H9 (cell line): ENCODE measurements at regions not wholly inside any gene's neighbourhood (a gene's known extent, or its start where the extent isn't known, plus 50 kb on each side); places are given as distances from the start of the nearest gene placed in this dataset.

Experiments
- DNase-seq: peaks from one replicate; pipeline ENCODE4 v3.0.0-alpha.2; 2017
- H2AFZ ChIP-seq: one replicate; pipeline ENCODE4 v1.6.1; 2013; ENCODE audit warnings: mild to moderate bottlenecking, low read length, control low read depth, moderate library complexity
- H2AK5ac ChIP-seq: 2 replicates; pipeline ENCODE4 v1.6.1; 2013; ENCODE audit warnings: low read length, control low read depth, mixed read lengths; ENCODE audit not compliant: insufficient read length
- H2BK120ac ChIP-seq: one replicate; pipeline ENCODE4 v1.6.1; 2013; ENCODE audit warnings: low read depth, mild to moderate bottlenecking, low read length, control low read depth, inconsistent platforms; ENCODE audit not compliant: poor library complexity, severe bottlenecking
- H2BK12ac ChIP-seq: 2 replicates; pipeline ENCODE4 v1.6.1; 2013; ENCODE audit warnings: low read length, control low read depth, mixed read lengths, low read depth; ENCODE audit not compliant: insufficient read length
- H2BK15ac ChIP-seq: 2 replicates; pipeline ENCODE4 v1.6.1; 2013; ENCODE audit warnings: low read depth, low read length, control low read depth
- H2BK20ac ChIP-seq: one replicate; pipeline ENCODE4 v1.6.1; 2013; ENCODE audit warnings: low read depth, mild to moderate bottlenecking, low read length, control low read depth, inconsistent platforms; ENCODE audit not compliant: poor library complexity, severe bottlenecking
- H2BK5ac ChIP-seq: 2 replicates; pipeline ENCODE4 v1.6.1; 2013; ENCODE audit warnings: low read length, control low read depth, mixed read lengths; ENCODE audit not compliant: insufficient read length
- H3K14ac ChIP-seq: 2 replicates; pipeline ENCODE4 v1.6.1; 2013; ENCODE audit warnings: low read length, control low read depth; ENCODE audit not compliant: insufficient read depth
- H3K18ac ChIP-seq: 2 replicates; pipeline ENCODE4 v1.6.1; 2013; ENCODE audit warnings: low read depth, mild to moderate bottlenecking, mixed read lengths, low read length, control low read depth; ENCODE audit not compliant: insufficient read length
- H3K23ac ChIP-seq: 2 replicates; pipeline ENCODE4 v1.6.1; 2013; ENCODE audit warnings: low read length, control low read depth, mixed read lengths, low read depth; ENCODE audit not compliant: insufficient read length
- H3K23me2 ChIP-seq: 2 replicates; pipeline ENCODE4 v1.6.1; 2013; ENCODE audit warnings: low read depth, mild to moderate bottlenecking, mixed read lengths, low read length, control low read depth; ENCODE audit not compliant: insufficient read length, poor library complexity, severe bottlenecking
- H3K27ac ChIP-seq: 2 replicates; pipeline ENCODE4 v1.5.1; 2013; ENCODE audit warnings: low read length, control low read depth, mixed read lengths, low read depth; ENCODE audit not compliant: insufficient read length
- H3K27me3 ChIP-seq: 2 replicates; pipeline ENCODE4 v1.6.1; 2013; ENCODE audit warnings: low read length, control low read depth, inconsistent platforms; ENCODE audit not compliant: insufficient read depth
- H3K4ac ChIP-seq: 2 replicates; pipeline ENCODE4 v1.6.1; 2013; ENCODE audit warnings: low read depth, mild to moderate bottlenecking, control low read depth, inconsistent platforms, low read length, moderate library complexity
- H3K4me1 ChIP-seq: 2 replicates; pipeline ENCODE4 v1.6.1; 2013; ENCODE audit warnings: low read length, control low read depth, inconsistent platforms; ENCODE audit not compliant: insufficient read depth
- H3K4me2 ChIP-seq: 2 replicates; pipeline ENCODE4 v1.6.1; 2013; ENCODE audit warnings: low read length, control low read depth, mixed read lengths; ENCODE audit not compliant: insufficient read length, insufficient read depth
- H3K56ac ChIP-seq: 2 replicates; pipeline ENCODE4 v1.6.1; 2013; ENCODE audit warnings: low read depth, mild to moderate bottlenecking, mixed read lengths, low read length, control low read depth; ENCODE audit not compliant: insufficient read length
- H3K79me1 ChIP-seq: 2 replicates; pipeline ENCODE4 v1.6.1; 2013; ENCODE audit warnings: low read depth, mild to moderate bottlenecking, moderate library complexity, low read length, control low read depth, inconsistent platforms; ENCODE audit not compliant: insufficient read depth, poor library complexity, severe bottlenecking
- H3K79me2 ChIP-seq: 2 replicates; pipeline ENCODE4 v1.6.1; 2013; ENCODE audit warnings: low read length, control low read depth, inconsistent platforms; ENCODE audit not compliant: insufficient read depth
- H3K9ac ChIP-seq: 2 replicates; pipeline ENCODE4 v1.6.1; 2013; ENCODE audit warnings: low read length, control low read depth, mixed read lengths; ENCODE audit not compliant: insufficient read length; ENCODE audit errors: extremely low read depth
- H3K9me3 ChIP-seq: one replicate; pipeline ENCODE4 v1.6.1; 2013; ENCODE audit warnings: low read depth, low read length, inconsistent platforms; ENCODE audit not compliant: control insufficient read depth
- H3T11ph ChIP-seq: one replicate; pipeline ENCODE4 v1.6.1; 2013; ENCODE audit warnings: mild to moderate bottlenecking, low read length, control low read depth, inconsistent platforms
- H4K20me1 ChIP-seq: one replicate; pipeline ENCODE4 v1.6.1; 2013; ENCODE audit not compliant: control insufficient read depth, insufficient read length, insufficient read depth
- H4K5ac ChIP-seq: 2 replicates; pipeline ENCODE4 v1.6.1; 2013; ENCODE audit warnings: low read depth, mild to moderate bottlenecking, mixed read lengths, low read length, control low read depth; ENCODE audit not compliant: insufficient read length
- H4K8ac ChIP-seq: replicated peaks from 2 replicates; pipeline ENCODE4 v1.6.1; 2013; ENCODE audit warnings: low read length, control low read depth, mixed read lengths, low read depth; ENCODE audit not compliant: insufficient read length
- H4K91ac ChIP-seq: 2 replicates; pipeline ENCODE4 v1.6.1; 2013; ENCODE audit warnings: low read depth, mild to moderate bottlenecking, moderate library complexity, mixed read lengths, low read length, control low read depth; ENCODE audit not compliant: insufficient read length
- H3K27ac Mint-ChIP-seq, 3 experiments: 2 replicates in 2 of 3; 3 replicates in 1 of 3; pipeline ENCODE4 v1.8.0; 2020 to 2021; ENCODE audit warnings: mixed read lengths in 3 of 3, mild to moderate bottlenecking in 1 of 3, moderate library complexity in 1 of 3
- H3K27me3 Mint-ChIP-seq: 2 replicates; pipeline ENCODE4 v1.8.0; 2021; ENCODE audit warnings: low read depth, mild to moderate bottlenecking, moderate library complexity, mixed read lengths
- H3K36me3 Mint-ChIP-seq, 3 experiments: 2 replicates in 2 of 3; 3 replicates in 1 of 3; pipeline ENCODE4 v1.8.0; 2020 to 2021; ENCODE audit warnings: low read depth in 3 of 3, mixed read lengths in 3 of 3; ENCODE audit not compliant: insufficient read depth in 1 of 3
- H3K4me1 Mint-ChIP-seq, 2 experiments: 2 replicates each; pipeline ENCODE4 v1.8.0; 2020; ENCODE audit warnings: mixed read lengths in 2 of 2
- H3K4me3 Mint-ChIP-seq, 2 experiments: 2 replicates in 1 of 2; 3 replicates in 1 of 2; pipeline ENCODE4 v1.8.0; 2020 to 2021; ENCODE audit warnings: mild to moderate bottlenecking in 2 of 2, mixed read lengths in 2 of 2, moderate library complexity in 1 of 2
- H3K9me3 Mint-ChIP-seq, 2 experiments: 2 replicates in 1 of 2; 3 replicates in 1 of 2; pipeline ENCODE4 v1.8.0; 2020; ENCODE audit warnings: mild to moderate bottlenecking in 2 of 2, mixed read lengths in 2 of 2, moderate library complexity in 1 of 2
- CTCF ChIP-seq: fragments of 200-600 bp; sonication (generic); conservative IDR thresholded peaks from 3 replicates; pipeline ENCODE4 v1.8.0; 2021; ENCODE audit warnings: antibody characterized with exemption, mild to moderate bottlenecking
- WGBS: extraction: QIAGEN DNeasy Blood & Tissue Kit; methylation state at CpG from one replicate; pipeline ENCODE4 v1.1.7; 2013; ENCODE audit warnings: missing lambda C conversion rate, low lambda C conversion rate, mixed read lengths; ENCODE audit not compliant: insufficient read length; ENCODE audit errors: extremely low coverage; 5-methylcytosine and 5-hydroxymethylcytosine counted together

DNA sequence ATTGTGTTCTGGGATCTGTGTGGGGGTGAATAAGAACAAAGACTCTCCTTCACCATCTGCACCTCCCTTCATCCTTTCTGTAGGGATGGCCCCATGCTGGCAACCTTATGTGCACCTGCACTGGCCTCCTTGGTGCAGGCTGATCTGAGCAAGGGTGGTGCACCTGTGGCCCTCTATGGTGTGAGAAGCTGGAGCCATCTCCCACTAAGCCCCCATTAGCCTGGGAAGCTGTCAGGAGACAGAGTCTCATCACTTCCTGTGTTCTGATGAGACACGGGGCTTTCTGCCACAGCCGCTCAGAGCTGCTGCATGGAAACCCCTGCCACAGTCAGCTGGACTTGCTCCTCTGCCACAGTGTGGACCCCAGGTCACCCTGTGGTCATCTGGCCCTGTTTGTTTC lies 565.3 kb upstream of the SALL3 start:
- Histone ChIP-seq H2BK120ac (no peak overlapping the region), H3K14ac (no peak overlapping the region; the same call in 1 of the 2 replicates), H3T11ph (no peak overlapping the region), H3K9me3 (no peaks in the 10 kb centered on the region), H2AFZ (no peak overlapping the region), H4K5ac (no peak overlapping the region), H2BK20ac (no peak overlapping the region), H3K4me1 (no peaks in the 10 kb centered on the region), H3K4me2 (no peak overlapping the region), H3K18ac (no peak overlapping the region), H3K27ac (no peak overlapping the region), H2BK5ac (no peak overlapping the region), H4K20me1 (no peaks in the 10 kb centered on the region), H4K91ac (no peak overlapping the region), H2AK5ac (no peak overlapping the region), H4K8ac (no peak overlapping the region), H2BK12ac (no peak overlapping the region), H3K4ac (no peak overlapping the region), H3K23ac (no peak overlapping the region), H3K23me2 (no peaks in the 10 kb centered on the region), H3K9ac (no peak overlapping the region), H2BK15ac (no peak overlapping the region), H3K56ac (no peak overlapping the region), H3K27me3 (no peaks in the 10 kb centered on the region), H3K79me2 (no peaks in the 10 kb centered on the region), H3K79me1 (no peaks in the 10 kb centered on the region)
- no peaks in the 10 kb centered on the region for H3K4me1 Mint-ChIP-seq
- no peak for DNase-seq
- no peak for TF ChIP-seq CTCF
- no CpG with 5 or more reads among the region's 2 CpGs for WGBS
- no peaks in the 10 kb centered on the region; a peak in 1 of 7 replicates for H3K36me3 Mint-ChIP-seq
- no peaks in the 10 kb centered on the region; the same call in 1 of the 2 replicates for H3K27me3 Mint-ChIP-seq
- H3K4me3 Mint-ChIP-seq, result no peak overlapping the region
- no peaks in the 10 kb centered on the region; a peak in 1 of 5 replicates for H3K9me3 Mint-ChIP-seq
- no peak overlapping the region for H3K27ac Mint-ChIP-seq
